Central memory CD8-positive, alpha-beta T cell (primary cell): ENCODE measurements at regions not wholly inside any gene's neighbourhood (a gene's known extent, or its start where the extent isn't known, plus 50 kb on each side); places are given as distances from the start of the nearest gene placed in this dataset.

Experiments used
- ATAC-seq: fragments of 150-1000 bp; cut with Tn5 transposase; replicated peaks from 2 replicates; pipeline ENCODE4 v1.10.0; 2022; ENCODE audit warnings: mild to moderate bottlenecking, moderate FRiP score, moderate number of reproducible peaks; ENCODE audit not compliant: poor library complexity, severe bottlenecking; ENCODE audit errors: extremely low read depth
- DNase-seq, 2 donors: peaks; one replicate each; pipeline ENCODE4 v3.0.0; 2021; ENCODE audit warnings: low spot score in 2 of 2
- H3K27ac Mint-ChIP-seq: one replicate; pipeline ENCODE4 v1.8.0; 2022; ENCODE audit warnings: low read depth, mild to moderate bottlenecking, moderate library complexity, mixed read lengths
- H3K27me3 Mint-ChIP-seq: one replicate; pipeline ENCODE4 v1.8.0; 2022; ENCODE audit warnings: mixed read lengths
- H3K36me3 Mint-ChIP-seq: one replicate; pipeline ENCODE4 v1.8.0; 2022; ENCODE audit warnings: mild to moderate bottlenecking, moderate library complexity, mixed read lengths; ENCODE audit not compliant: insufficient read depth
- H3K4me1 Mint-ChIP-seq: one replicate; pipeline ENCODE4 v1.8.0; 2022; ENCODE audit warnings: mixed read lengths
- H3K4me3 Mint-ChIP-seq: one replicate; pipeline ENCODE4 v1.8.0; 2022; ENCODE audit warnings: mild to moderate bottlenecking, moderate library complexity, mixed read lengths
- H3K9me3 Mint-ChIP-seq: one replicate; pipeline ENCODE4 v1.8.0; 2022; ENCODE audit warnings: mixed read lengths

- H3K27ac Mint-ChIP-seq, result no peak overlapping the region
- DNase-seq (no peak), ATAC-seq (no peak)
- H3K9me3 Mint-ChIP-seq, result no peaks in the 10 kb centered on the region
- no peak overlapping the region for H3K4me3 Mint-ChIP-seq
- peaks cover 9% of the 10 kb centered on the region for H3K36me3 Mint-ChIP-seq
- peaks cover 11% of the 10 kb centered on the region for H3K4me1 Mint-ChIP-seq
- no peaks in the 10 kb centered on the region for H3K27me3 Mint-ChIP-seq
Observed at GRCh38 chr6:158920311-158920905, 79.6 kb downstream of the RSPH3 start.

GRCh38 chr6:158919865-158920264, 80.1 kb downstream of the RSPH3 start:
- no peaks in the 10 kb centered on the region for H3K9me3 Mint-ChIP-seq
- H3K4me1 Mint-ChIP-seq, result peaks cover 17% of the 10 kb centered on the region
- no peak for ATAC-seq
- peaks cover 9% of the 10 kb centered on the region for H3K36me3 Mint-ChIP-seq
- no peak overlapping the region for H3K27ac Mint-ChIP-seq
- H3K4me3 Mint-ChIP-seq, result no peak overlapping the region
- no peak for DNase-seq
- H3K27me3 Mint-ChIP-seq, result no peaks in the 10 kb centered on the region

DNA sequence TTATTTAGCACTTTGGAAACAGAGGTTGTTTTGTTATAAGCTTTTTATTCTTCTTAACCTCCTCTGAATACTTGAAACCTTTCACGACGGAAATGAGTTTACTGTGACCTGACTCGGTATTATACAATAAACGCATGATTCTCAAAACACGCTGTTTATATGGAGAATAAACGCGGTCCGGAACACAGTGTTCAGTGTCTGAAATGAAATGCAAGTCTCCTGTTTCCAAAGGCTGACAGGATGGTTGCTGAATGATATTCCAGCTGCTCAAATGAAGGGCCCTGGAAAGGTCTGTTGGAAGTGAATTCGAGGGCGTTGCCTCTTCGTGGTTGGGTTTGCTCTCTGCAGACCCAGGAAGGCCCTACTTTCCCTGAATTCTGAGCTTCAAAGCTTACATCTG, 83.4 kb downstream of the RSPH3 start:
- Mint-ChIP-seq H3K4me1 (peaks cover 41% of the 10 kb centered on the region), H3K27me3 (no peaks in the 10 kb centered on the region), H3K27ac (peak overlapping the region; percentile 66), H3K4me3 (no peak overlapping the region), H3K36me3 (peaks cover 9% of the 10 kb centered on the region), H3K9me3 (no peaks in the 10 kb centered on the region)
- no peak for ATAC-seq
- no peak for DNase-seq

DNA sequence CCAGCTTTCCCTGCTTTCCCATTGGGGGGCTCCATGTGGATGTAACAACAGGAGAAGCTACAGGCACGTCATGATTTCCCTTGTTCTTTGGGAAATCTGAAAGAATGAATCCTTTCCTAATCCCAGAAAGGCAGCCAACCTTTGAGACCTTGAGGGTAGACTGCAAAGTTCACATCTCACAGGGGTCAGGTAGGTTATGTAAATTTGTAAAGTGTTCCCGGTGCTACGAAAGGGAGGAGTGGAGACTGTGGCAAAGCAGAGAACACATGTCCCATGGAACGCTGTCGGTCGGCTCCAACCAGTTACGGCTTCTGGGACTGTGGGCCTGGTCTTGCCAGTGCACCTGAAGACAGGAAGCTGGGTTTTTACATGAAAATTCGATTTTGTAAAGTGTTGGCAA, 85.1 kb downstream of the RSPH3 start:
- Mint-ChIP-seq H3K4me1 (peaks cover 53% of the 10 kb centered on the region), H3K36me3 (peaks cover 9% of the 10 kb centered on the region), H3K4me3 (no peak overlapping the region), H3K9me3 (no peaks in the 10 kb centered on the region), H3K27ac (peak overlapping the region; percentile 59), H3K27me3 (no peaks in the 10 kb centered on the region)
- DNase-seq, result no peak
- no peak for ATAC-seq

- peak overlapping the region; percentile 17 for H3K27ac Mint-ChIP-seq
- peaks cover 9% of the 10 kb centered on the region for H3K36me3 Mint-ChIP-seq
- peaks cover 55% of the 10 kb centered on the region for H3K4me1 Mint-ChIP-seq
- H3K9me3 Mint-ChIP-seq, result no peaks in the 10 kb centered on the region
- DNase-seq, result no peak
- no peak overlapping the region for H3K4me3 Mint-ChIP-seq
- no peak for ATAC-seq
- H3K27me3 Mint-ChIP-seq, result no peaks in the 10 kb centered on the region
Observed at GRCh38 chr6:158913580-158913979, 86.4 kb downstream of the RSPH3 start.

- peak overlapping the region; percentile 88 for H3K27ac Mint-ChIP-seq
Observed at GRCh38 chr6:158912655-158913054, 87.3 kb downstream of the RSPH3 start.

DNA sequence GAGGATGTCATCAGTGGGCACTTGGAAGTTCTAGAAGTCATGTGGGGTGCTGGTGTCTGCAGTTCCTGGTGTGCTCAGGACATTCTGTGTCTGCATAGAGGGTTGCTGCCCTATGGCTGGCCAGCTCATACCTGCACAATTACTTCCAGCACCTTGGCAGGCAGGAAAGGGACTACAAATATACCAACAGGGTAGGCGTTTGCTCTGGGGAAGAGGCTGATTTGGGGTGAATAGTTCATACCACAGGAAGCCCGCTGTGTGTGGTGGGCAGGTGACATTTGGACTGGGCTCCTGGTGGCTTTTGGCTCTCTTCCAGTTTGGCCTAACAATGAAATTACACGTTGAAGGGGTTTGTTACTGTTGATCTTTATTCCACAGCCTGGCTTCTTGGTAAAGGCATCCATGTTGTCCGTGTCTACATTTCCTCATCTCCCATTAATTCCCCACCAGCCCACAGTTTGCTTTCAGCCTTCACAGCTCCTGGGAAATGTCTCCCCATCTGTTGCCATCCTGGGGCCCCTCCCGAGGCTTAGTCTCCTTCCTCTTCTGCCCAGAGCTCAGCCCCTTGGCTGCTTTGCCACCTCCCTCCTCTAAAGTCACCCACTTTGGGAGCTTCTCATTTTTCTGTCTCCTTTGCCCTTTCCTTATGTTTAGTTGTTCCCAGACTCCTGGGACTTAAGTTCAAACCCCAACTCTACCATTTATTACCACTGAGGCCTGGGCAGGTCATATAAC, 88.1 kb downstream of the RSPH3 start:
- Mint-ChIP-seq H3K4me1 (peaks cover 44% of the 10 kb centered on the region), H3K4me3 (peak overlapping the region; percentile 60), H3K27ac (peak overlapping the region; percentile 88), H3K9me3 (no peaks in the 10 kb centered on the region), H3K36me3 (no peaks in the 10 kb centered on the region), H3K27me3 (no peaks in the 10 kb centered on the region)
- DNase-seq (peak in 1 of 2 donors; percentile 21), ATAC-seq (peak; percentile 61)

More at GRCh38 chr6:158912655-158913054, 87.3 kb downstream of the RSPH3 start:
- Mint-ChIP-seq H3K4me1 (peaks cover 49% of the 10 kb centered on the region), H3K36me3 (peaks cover 4% of the 10 kb centered on the region), H3K9me3 (no peaks in the 10 kb centered on the region), H3K27me3 (no peaks in the 10 kb centered on the region), H3K4me3 (peak overlapping the region; percentile 60)
- DNase-seq, result no peak
- no peak for ATAC-seq

DNA sequence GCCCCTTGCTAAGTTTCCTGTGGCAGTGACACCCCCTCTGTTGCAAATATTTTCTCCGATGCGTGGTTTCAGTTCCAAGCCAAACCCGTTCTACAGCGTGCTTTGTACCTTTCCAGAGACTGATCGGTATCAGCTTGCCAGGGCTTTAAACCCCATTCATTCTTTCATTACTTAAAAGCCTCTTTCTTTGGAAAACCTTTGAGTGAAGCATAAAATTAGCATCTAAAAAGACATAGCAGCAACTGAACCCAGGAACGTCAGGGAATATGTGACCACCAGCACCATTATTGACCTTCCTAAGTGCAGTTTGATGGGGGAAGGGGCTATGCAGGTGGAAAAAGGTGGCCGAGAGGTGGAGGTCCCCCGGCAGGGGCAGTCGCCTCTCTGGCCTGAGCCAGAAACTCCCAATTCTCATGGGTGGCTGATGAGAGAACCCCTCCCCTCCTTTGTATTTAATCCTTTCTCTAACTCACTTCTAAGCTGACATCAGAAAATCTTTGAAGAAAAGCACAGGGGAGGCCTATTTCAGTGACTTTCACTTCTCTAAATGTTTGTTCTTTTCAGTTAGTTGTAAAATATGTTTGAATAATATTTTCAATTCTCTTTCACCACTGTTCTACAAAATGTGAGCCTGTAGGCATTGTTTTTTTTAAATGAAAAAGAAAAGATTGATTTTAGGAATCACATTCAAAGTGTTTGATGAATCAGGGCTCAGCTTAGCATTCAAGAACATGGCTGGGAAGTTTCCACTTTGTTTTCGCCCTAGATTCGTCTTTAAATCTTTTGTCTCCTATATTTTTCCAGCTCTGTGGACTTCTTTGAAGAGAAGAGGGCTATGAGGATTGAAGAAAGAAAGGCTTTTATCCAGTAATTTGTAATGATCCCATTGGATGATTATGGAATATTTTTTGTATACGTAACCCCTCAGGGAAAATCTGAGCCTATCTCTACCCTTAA, 89.2 kb downstream of the RSPH3 start:
- peak overlapping the region; percentile 87 for H3K27ac Mint-ChIP-seq
- ATAC-seq (peak; percentile 65), DNase-seq (no peak)

GRCh38 chr6:158909938-158910337, 90.1 kb downstream of the RSPH3 start:
- ATAC-seq, result peak; percentile 21
- DNase-seq, result no peak
- peak overlapping the region; percentile 87 for H3K27ac Mint-ChIP-seq
- peaks cover 39% of the 10 kb centered on the region for H3K4me1 Mint-ChIP-seq
- H3K36me3 Mint-ChIP-seq, result peaks cover 2% of the 10 kb centered on the region
- H3K27me3 Mint-ChIP-seq, result no peaks in the 10 kb centered on the region
- peak overlapping the region; percentile 69 for H3K4me3 Mint-ChIP-seq
- peaks cover 14% of the 10 kb centered on the region for H3K9me3 Mint-ChIP-seq

More for the DNA sequence above, 89.2 kb downstream of the RSPH3 start:
- no peaks in the 10 kb centered on the region for H3K27me3 Mint-ChIP-seq
- H3K36me3 Mint-ChIP-seq, result no peaks in the 10 kb centered on the region
- peaks cover 44% of the 10 kb centered on the region for H3K4me1 Mint-ChIP-seq
- H3K4me3 Mint-ChIP-seq, result peak overlapping the region; percentile 69
- H3K9me3 Mint-ChIP-seq, result peaks cover 6% of the 10 kb centered on the region

GRCh38 chr6:158908606-158909005, 89.4 kb upstream of the EZR start:
- Mint-ChIP-seq H3K4me1 (peaks cover 27% of the 10 kb centered on the region), H3K27ac (no peak overlapping the region), H3K9me3 (peaks cover 17% of the 10 kb centered on the region), H3K27me3 (no peaks in the 10 kb centered on the region), H3K4me3 (no peak overlapping the region), H3K36me3 (peaks cover 2% of the 10 kb centered on the region)
- ATAC-seq, result no peak
- no peak for DNase-seq

GRCh38 chr6:158907931-158908330, 88.8 kb upstream of the EZR start:
- Mint-ChIP-seq H3K9me3 (peaks cover 17% of the 10 kb centered on the region), H3K36me3 (peaks cover 2% of the 10 kb centered on the region), H3K27me3 (no peaks in the 10 kb centered on the region), H3K4me3 (no peak overlapping the region), H3K4me1 (peaks cover 27% of the 10 kb centered on the region), H3K27ac (no peak overlapping the region)
- ATAC-seq (no peak), DNase-seq (no peak)

- DNase-seq (no peak), ATAC-seq (no peak)
- Mint-ChIP-seq H3K4me1 (peaks cover 17% of the 10 kb centered on the region), H3K36me3 (peaks cover 2% of the 10 kb centered on the region), H3K27me3 (no peaks in the 10 kb centered on the region), H3K4me3 (no peak overlapping the region), H3K9me3 (peaks cover 17% of the 10 kb centered on the region), H3K27ac (no peak overlapping the region)
Observed at GRCh38 chr6:158906926-158907325, 87.8 kb upstream of the EZR start.
